PC-3 (cell line): ENCODE measurements at regions not wholly inside any gene's neighbourhood (a gene's known extent, or its start where the extent isn't known, plus 50 kb on each side); places are given as distances from the start of the nearest gene placed in this dataset.

Experiments
- ATAC-seq: fragments of 200-7000 bp; cut with Tn5 transposase; 2 replicates; pipeline ENCODE4 v1.9.1; 2020; ENCODE audit warnings: mild to moderate bottlenecking, moderate library complexity
- BruUV-seq: library from RNA; stranded (reverse); fragments of 400-500 nt; replicated peaks from 2 replicates; lab custom pipeline; 2021; lab: Mats Ljungman, UMichigan
- CTCF ChIA-PET: fragments of 300-600 bp; sonication (Branson Sonifier 250); formaldehyde crosslinking; loops from one replicate; lab custom pipeline; 2022; ENCODE audit warnings: antibody characterized with exemption; lab: Charles Lee
- POLR2A ChIA-PET: fragments of 300-600 bp; sonication (Branson Sonifier 250); formaldehyde crosslinking; loops from one replicate; lab custom pipeline; 2022; ENCODE audit warnings: antibody characterized with exemption; ENCODE audit not compliant: unreplicated experiment; lab: Charles Lee
- DNase-seq: peaks from one replicate; pipeline ENCODE4 v3.0.0-alpha.2; 2015
- H2AFZ ChIP-seq: fragments of 300-600 bp; sonication (generic); 2 replicates; pipeline ENCODE4 v1.6.0; 2016; ENCODE audit warnings: antibody characterized with exemption, low read length
- H3F3A ChIP-seq: fragments of 300-600 bp; sonication (generic); one replicate; pipeline ENCODE4 v1.6.0; 2017; ENCODE audit warnings: antibody characterized with exemption, low read length, control low read depth, mild to moderate bottlenecking; ENCODE audit not compliant: unreplicated experiment
- H3K27ac ChIP-seq: fragments of 300-600 bp; sonication (generic); 2 replicates; pipeline ENCODE4 v1.5.1; 2016; ENCODE audit warnings: mild to moderate bottlenecking, low read length
- H3K27me3 ChIP-seq: fragments of 300-600 bp; sonication (generic); 2 replicates; pipeline ENCODE4 v1.6.1; 2016; ENCODE audit warnings: low read length, mixed read lengths
- H3K36me3 ChIP-seq: fragments of 300-600 bp; sonication (generic); 2 replicates; pipeline ENCODE4 v1.6.1; 2016; ENCODE audit warnings: low read depth, mixed run types, low read length, mixed read lengths
- H3K4me1 ChIP-seq: fragments of 300-600 bp; sonication (generic); 2 replicates; pipeline ENCODE4 v1.5.1; 2016; ENCODE audit warnings: low read length; ENCODE audit not compliant: insufficient read depth
- H3K4me2 ChIP-seq: fragments of 300-600 bp; sonication (generic); 2 replicates; pipeline ENCODE4 v1.6.0; 2016; ENCODE audit warnings: low read length
- H3K4me3 ChIP-seq: fragments of 300-600 bp; sonication (generic); 2 replicates; pipeline ENCODE4 v1.5.1; 2016; ENCODE audit warnings: mild to moderate bottlenecking, low read length, mixed read lengths
- H3K79me2 ChIP-seq: fragments of 300-600 bp; sonication (generic); 2 replicates; pipeline ENCODE4 v1.6.1; 2017; ENCODE audit warnings: low read length, mixed read lengths
- H3K9ac ChIP-seq: fragments of 300-600 bp; sonication (generic); 2 replicates; pipeline ENCODE4 v1.6.0; 2016; ENCODE audit warnings: mild to moderate bottlenecking, low read length
- H3K9me2 ChIP-seq: fragments of 300-600 bp; sonication (generic); replicated peaks from 2 replicates; pipeline ENCODE4 v1.6.1; 2016; ENCODE audit warnings: mixed run types, low read length, mixed read lengths
- H3K9me3 ChIP-seq: fragments of 300-600 bp; sonication (generic); 2 replicates; pipeline ENCODE4 v1.6.1; 2016; ENCODE audit warnings: low read length, mixed read lengths
- H4K20me1 ChIP-seq: fragments of 300-600 bp; sonication (generic); 2 replicates; pipeline ENCODE4 v1.6.1; 2016; ENCODE audit warnings: low read length, mixed read lengths
- EZH2 ChIP-seq: fragments of 300-600 bp; sonication (generic); IDR thresholded peaks from one replicate; pipeline ENCODE4 v1.6.1; 2017; ENCODE audit warnings: antibody characterized with exemption, mild to moderate bottlenecking, low read length; ENCODE audit not compliant: unreplicated experiment
- EZH2phosphoT487 ChIP-seq: fragments of 300-600 bp; sonication (generic); IDR thresholded peaks from 2 replicates; pipeline ENCODE4 v1.6.1; 2018; ENCODE audit warnings: mild to moderate bottlenecking, antibody characterized with exemption, low read length, borderline replicate concordance
- intact Hi-C: fragments of 100-400 bp; cut with micrococcal nuclease; formaldehyde crosslinking; loops from 2 replicates; pipeline ENCODE4 v1.9.0; 2023
- TF ChIP-seq, protein P1 (sequence below): fragments of 300-600 bp; sonication (generic); conservative IDR thresholded peaks from 2 replicates; pipeline ENCODE4 v1.5.1; 2017; ENCODE audit warnings: antibody characterized with exemption, low read depth, mild to moderate bottlenecking, low read length

DNA sequence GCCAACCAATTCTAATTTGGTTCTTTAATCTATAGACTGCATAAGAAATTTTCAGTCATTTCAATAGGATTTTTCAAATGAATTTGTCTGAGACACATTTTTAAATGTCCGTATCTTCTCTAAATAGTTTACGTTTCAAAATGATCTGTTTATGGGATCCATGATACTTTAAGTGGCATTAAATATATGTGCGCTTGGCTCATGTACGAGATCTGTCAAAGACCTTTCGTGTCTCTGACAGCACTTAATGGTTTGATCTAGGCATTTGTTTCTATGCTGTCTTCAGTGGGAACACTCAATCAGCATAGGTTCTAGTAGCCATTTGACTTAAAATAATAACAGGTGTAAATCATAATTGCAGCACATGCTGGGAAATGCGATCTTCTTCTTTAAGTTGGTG, 731.0 kb downstream of the CENPC start:
- intact Hi-C loops = no loop called here
- H2AFZ ChIP-seq = no peak overlapping the region
- TF ChIP-seq EZH2phosphoT487 (no peak), EZH2 (no peak)
- TF ChIP-seq, protein P1, sequence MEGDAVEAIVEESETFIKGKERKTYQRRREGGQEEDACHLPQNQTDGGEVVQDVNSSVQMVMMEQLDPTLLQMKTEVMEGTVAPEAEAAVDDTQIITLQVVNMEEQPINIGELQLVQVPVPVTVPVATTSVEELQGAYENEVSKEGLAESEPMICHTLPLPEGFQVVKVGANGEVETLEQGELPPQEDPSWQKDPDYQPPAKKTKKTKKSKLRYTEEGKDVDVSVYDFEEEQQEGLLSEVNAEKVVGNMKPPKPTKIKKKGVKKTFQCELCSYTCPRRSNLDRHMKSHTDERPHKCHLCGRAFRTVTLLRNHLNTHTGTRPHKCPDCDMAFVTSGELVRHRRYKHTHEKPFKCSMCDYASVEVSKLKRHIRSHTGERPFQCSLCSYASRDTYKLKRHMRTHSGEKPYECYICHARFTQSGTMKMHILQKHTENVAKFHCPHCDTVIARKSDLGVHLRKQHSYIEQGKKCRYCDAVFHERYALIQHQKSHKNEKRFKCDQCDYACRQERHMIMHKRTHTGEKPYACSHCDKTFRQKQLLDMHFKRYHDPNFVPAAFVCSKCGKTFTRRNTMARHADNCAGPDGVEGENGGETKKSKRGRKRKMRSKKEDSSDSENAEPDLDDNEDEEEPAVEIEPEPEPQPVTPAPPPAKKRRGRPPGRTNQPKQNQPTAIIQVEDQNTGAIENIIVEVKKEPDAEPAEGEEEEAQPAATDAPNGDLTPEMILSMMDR = no peak
- no peaks in the 10 kb centered on the region for H3K9me3 ChIP-seq
- H3K27me3 ChIP-seq = no peaks in the 10 kb centered on the region
- DNase-seq (no peak), ATAC-seq (no peak)
- H3K79me2 ChIP-seq = no peaks in the 10 kb centered on the region
- H3F3A ChIP-seq = no peaks in the 10 kb centered on the region
- no peak overlapping the region for H3K4me3 ChIP-seq
- H3K36me3 ChIP-seq = no peaks in the 10 kb centered on the region
- no peak overlapping the region for H3K9ac ChIP-seq
- H3K4me2 ChIP-seq = no peak overlapping the region
- no peaks in the 10 kb centered on the region for H3K9me2 ChIP-seq
- H4K20me1 ChIP-seq = no peaks in the 10 kb centered on the region
- H3K4me1 ChIP-seq = no peaks in the 10 kb centered on the region
- ChIA-PET CTCF (no interaction called here), POLR2A (interaction anchor here (0.6 kb wide), 1 partner anchor 610 kb away, joined by 5 read pairs; no protein-coding TSS in a partner anchor)
- H3K27ac ChIP-seq = no peak overlapping the region
- no TSS peak for BruUV-seq

DNA sequence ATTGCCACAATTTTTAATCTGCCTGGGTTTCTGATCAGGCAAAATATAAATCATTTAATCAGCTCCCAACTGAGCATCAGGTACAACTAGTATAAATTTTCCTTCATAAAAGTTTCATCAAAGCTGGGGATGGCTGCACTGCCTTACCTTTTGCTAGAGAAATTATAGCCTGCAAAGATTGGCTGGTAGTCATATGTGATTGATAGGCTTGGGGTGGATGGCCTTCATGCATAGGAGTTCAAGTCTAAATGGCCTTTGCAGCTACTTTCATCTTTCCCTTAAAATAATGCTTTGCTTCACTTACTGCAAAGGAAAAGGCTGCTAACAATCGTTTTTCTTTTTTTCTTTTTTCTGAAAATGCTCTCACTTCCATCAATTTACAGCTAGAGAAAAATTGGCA, 739.7 kb downstream of the CENPC start:
- no peaks in the 10 kb centered on the region for H3K79me2 ChIP-seq
- TF ChIP-seq, protein P1 = no peak
- TF ChIP-seq EZH2 (no peak), EZH2phosphoT487 (no peak)
- H3K9me2 ChIP-seq = no peaks in the 10 kb centered on the region
- DNase-seq = no peak
- no peak overlapping the region for H2AFZ ChIP-seq
- no peaks in the 10 kb centered on the region for H3K27me3 ChIP-seq
- no peak for ATAC-seq
- no peak overlapping the region for H3K4me3 ChIP-seq
- no TSS peak for BruUV-seq
- intact Hi-C loops = no loop called here
- no peaks in the 10 kb centered on the region for H3K4me1 ChIP-seq
- H3K9me3 ChIP-seq = no peaks in the 10 kb centered on the region
- no peaks in the 10 kb centered on the region for H4K20me1 ChIP-seq
- H3K27ac ChIP-seq = no peak overlapping the region
- H3K9ac ChIP-seq = no peak overlapping the region
- H3K4me2 ChIP-seq = no peak overlapping the region
- no peaks in the 10 kb centered on the region for H3F3A ChIP-seq
- POLR2A ChIA-PET = no interaction called here
- CTCF ChIA-PET = no interaction called here
- H3K36me3 ChIP-seq = no peaks in the 10 kb centered on the region

DNA sequence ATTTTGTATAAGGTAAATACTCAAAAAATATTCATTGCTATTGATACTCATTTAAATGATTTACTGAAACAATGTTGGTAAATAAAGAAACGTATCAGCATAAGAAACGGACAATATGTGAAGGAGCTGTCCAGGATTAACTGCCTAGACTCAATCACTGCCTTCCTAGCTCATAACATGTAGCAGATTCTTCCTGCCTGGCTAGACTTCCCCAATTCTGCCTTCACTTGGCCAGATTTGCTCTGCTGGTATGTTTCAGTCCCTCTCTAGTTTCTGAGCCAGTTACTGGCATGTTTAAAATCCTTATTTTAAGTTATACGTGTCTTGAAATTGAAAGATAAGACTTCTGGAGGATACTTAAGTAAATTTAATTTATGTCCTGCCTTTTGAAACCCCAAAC, 740.3 kb downstream of the CENPC start:
- Histone ChIP-seq H2AFZ (no peak overlapping the region), H3K4me1 (no peaks in the 10 kb centered on the region), H3K9me2 (no peaks in the 10 kb centered on the region), H3K9me3 (no peaks in the 10 kb centered on the region), H3K36me3 (no peaks in the 10 kb centered on the region), H3F3A (no peaks in the 10 kb centered on the region), H3K9ac (no peak overlapping the region), H3K4me3 (no peak overlapping the region), H3K27ac (no peak overlapping the region), H4K20me1 (no peaks in the 10 kb centered on the region), H3K27me3 (no peaks in the 10 kb centered on the region), H3K4me2 (no peak overlapping the region), H3K79me2 (no peaks in the 10 kb centered on the region)
- DNase-seq (no peak), ATAC-seq (no peak)
- ChIA-PET POLR2A (no interaction called here), CTCF (no interaction called here)
- intact Hi-C loops = no loop called here
- no TSS peak for BruUV-seq
- TF ChIP-seq EZH2phosphoT487 (no peak), EZH2 (no peak)
- TF ChIP-seq, protein P1 = no peak
